HEK293 (cell line): ENCODE measurements at regions not wholly inside any gene's neighbourhood (a gene's known extent, or its start where the extent isn't known, plus 50 kb on each side); places are given as distances from the start of the nearest gene placed in this dataset.

Experiments used
- CTCF ChIA-PET: fragments of 350-600 bp; formaldehyde crosslinking; extraction: SDS; loops from one replicate; lab custom pipeline; 2021; ENCODE audit warnings: antibody characterized with exemption; lab: Yijun Ruan, JAX
- POLR2A ChIA-PET: fragments of 300-600 bp; formaldehyde crosslinking; extraction: SDS; loops from one replicate; lab custom pipeline; 2020; ENCODE audit warnings: antibody characterized with exemption, inconsistent platforms; lab: Yijun Ruan, JAX
- H3K27ac ChIP-seq: fragments of 200-500 bp; sonication (Bioruptor generic); 2 replicates; pipeline ENCODE4 v1.5.1; 2014; ENCODE audit warnings: low read depth, low read length, control low read depth, inconsistent platforms; ENCODE audit errors: extremely low read depth
- H3K36me3 ChIP-seq, 2 experiments: fragments of 200-500 bp in 1 of 2; sonication (Bioruptor generic) in 1 of 2; 1 replicate in 1 of 2; 2 replicates in 1 of 2; pipeline ENCODE4 v1.5.1; 2014 to 2017; ENCODE audit warnings: inconsistent platforms in 2 of 2, low read length in 2 of 2; ENCODE audit not compliant: control insufficient read depth in 2 of 2, insufficient read depth in 1 of 2
- H3K4me1 ChIP-seq: fragments of 200-500 bp; sonication (Bioruptor generic); 2 replicates; pipeline ENCODE4 v1.5.1; 2014; ENCODE audit warnings: mild to moderate bottlenecking, low read length, inconsistent platforms; ENCODE audit not compliant: control insufficient read depth, insufficient read depth
- H3K4me3 ChIP-seq: 2 replicates; pipeline ENCODE4 v1.5.1; 2011; ENCODE audit warnings: low read depth, mild to moderate bottlenecking, control low read depth, low read length, moderate library complexity
- H3K9me3 ChIP-seq: fragments of 200-500 bp; sonication (Bioruptor generic); 2 replicates; pipeline ENCODE4 v1.5.1; 2014; ENCODE audit warnings: low read depth, low read length, inconsistent platforms; ENCODE audit not compliant: control insufficient read depth, insufficient read depth
- REST ChIP-seq: fragments of 450-650 bp; formaldehyde crosslinking; IDR thresholded peaks from 2 replicates; pipeline ENCODE4 v1.5.1; 2016; ENCODE audit warnings: missing biosample characterization, missing genetic modification characterization
- YY2 ChIP-seq: fragments of 450-650 bp; formaldehyde crosslinking; IDR thresholded peaks from 2 replicates; pipeline ENCODE4 v1.5.1; 2016; ENCODE audit warnings: missing biosample characterization, missing genetic modification characterization
- ZBTB8A ChIP-seq: fragments of 450-650 bp; formaldehyde crosslinking; IDR thresholded peaks from 2 replicates; pipeline ENCODE4 v1.5.1; 2016; ENCODE audit warnings: missing biosample characterization, missing genetic modification characterization
- ZNF202 ChIP-seq: fragments of 450-650 bp; formaldehyde crosslinking; IDR thresholded peaks from 2 replicates; pipeline ENCODE4 v1.5.1; 2016; ENCODE audit warnings: missing biosample characterization, missing genetic modification characterization, borderline replicate concordance
- ZNF266 ChIP-seq: fragments of 450-650 bp; formaldehyde crosslinking; IDR thresholded peaks from 2 replicates; pipeline ENCODE4 v1.5.1; 2016; ENCODE audit warnings: missing biosample characterization, missing genetic modification characterization, low read depth
- ZNF292 ChIP-seq: fragments of 450-650 bp; formaldehyde crosslinking; IDR thresholded peaks from 2 replicates; pipeline ENCODE4 v1.5.1; 2016; ENCODE audit warnings: low read depth, missing biosample characterization, missing genetic modification characterization, borderline replicate concordance
- ZNF366 ChIP-seq: fragments of 450-650 bp; formaldehyde crosslinking; conservative IDR thresholded peaks from 2 replicates; pipeline ENCODE4 v1.5.1; 2016; ENCODE audit warnings: missing biosample characterization, missing genetic modification characterization
- ZNF394 ChIP-seq: fragments of 450-650 bp; formaldehyde crosslinking; IDR thresholded peaks from 2 replicates; pipeline ENCODE4 v1.5.1; 2016; ENCODE audit warnings: missing biosample characterization, missing genetic modification characterization, mild to moderate bottlenecking, moderate library complexity, borderline replicate concordance
- ZNF555 ChIP-seq: fragments of 450-650 bp; formaldehyde crosslinking; conservative IDR thresholded peaks from 2 replicates; pipeline ENCODE4 v1.5.1; 2017; ENCODE audit warnings: missing biosample characterization, mild to moderate bottlenecking, missing genetic modification characterization, inconsistent platforms
- ZNF654 ChIP-seq: fragments of 450-650 bp; formaldehyde crosslinking; IDR thresholded peaks from 2 replicates; pipeline ENCODE4 v1.5.1; 2016; ENCODE audit warnings: low read depth, missing biosample characterization, missing genetic modification characterization
- TF ChIP-seq, protein P1 (sequence below): fragments of 450-650 bp; formaldehyde crosslinking; IDR thresholded peaks from 2 replicates; pipeline ENCODE4 v1.5.0; 2017; ENCODE audit warnings: missing biosample characterization, missing genetic modification characterization, borderline replicate concordance

DNA sequence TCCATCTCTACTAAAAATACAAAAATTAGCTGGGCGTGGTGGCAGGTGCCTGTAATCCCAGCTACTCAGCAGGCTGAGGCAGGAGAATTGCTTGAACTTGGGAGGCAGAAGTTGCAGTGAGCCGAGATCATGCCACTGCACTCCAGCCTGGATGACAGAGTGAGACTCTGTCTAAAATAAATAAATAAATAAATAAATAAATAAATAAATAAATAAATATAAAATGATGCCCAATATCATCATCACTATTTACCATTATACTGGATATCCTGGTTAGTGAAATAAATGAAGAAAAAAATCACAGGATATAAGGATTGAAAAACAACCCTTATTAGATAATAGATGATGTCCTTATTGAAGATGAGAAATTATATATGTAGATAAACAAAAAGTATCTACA lies 115.8 kb upstream of the PABPC5 start (continued):
- 0 out of 2 replicates have a peak, but pooled peaks have one; percentile 59 for TF ChIP-seq ZNF202
- peak; percentile 57 for TF ChIP-seq ZNF555 (tag by site-specific recombination)
- peak; percentile 56; the same call in 1 of the 2 replicates for TF ChIP-seq ZNF394 (tag by site-specific recombination)
- TF ChIP-seq ZBTB8A (tag by site-specific recombination), result peak; percentile 51; the same call in 1 of the 2 replicates
- TF ChIP-seq REST (tag by site-specific recombination), result peak; percentile 46; the same call in 1 of the 2 replicates
- peak; percentile 9; the same call in 1 of the 2 replicates for TF ChIP-seq ZNF654 (tag by site-specific recombination)
- TF ChIP-seq ZNF266 (tag by site-specific recombination), result 0 out of 2 replicates have a peak, but pooled peaks have one; percentile 15

GRCh38 chrX:91331476-91331875 lies 103.2 kb upstream of the PABPC5 start:
- POLR2A ChIA-PET, result no interaction called here
- TF ChIP-seq, protein P1, sequence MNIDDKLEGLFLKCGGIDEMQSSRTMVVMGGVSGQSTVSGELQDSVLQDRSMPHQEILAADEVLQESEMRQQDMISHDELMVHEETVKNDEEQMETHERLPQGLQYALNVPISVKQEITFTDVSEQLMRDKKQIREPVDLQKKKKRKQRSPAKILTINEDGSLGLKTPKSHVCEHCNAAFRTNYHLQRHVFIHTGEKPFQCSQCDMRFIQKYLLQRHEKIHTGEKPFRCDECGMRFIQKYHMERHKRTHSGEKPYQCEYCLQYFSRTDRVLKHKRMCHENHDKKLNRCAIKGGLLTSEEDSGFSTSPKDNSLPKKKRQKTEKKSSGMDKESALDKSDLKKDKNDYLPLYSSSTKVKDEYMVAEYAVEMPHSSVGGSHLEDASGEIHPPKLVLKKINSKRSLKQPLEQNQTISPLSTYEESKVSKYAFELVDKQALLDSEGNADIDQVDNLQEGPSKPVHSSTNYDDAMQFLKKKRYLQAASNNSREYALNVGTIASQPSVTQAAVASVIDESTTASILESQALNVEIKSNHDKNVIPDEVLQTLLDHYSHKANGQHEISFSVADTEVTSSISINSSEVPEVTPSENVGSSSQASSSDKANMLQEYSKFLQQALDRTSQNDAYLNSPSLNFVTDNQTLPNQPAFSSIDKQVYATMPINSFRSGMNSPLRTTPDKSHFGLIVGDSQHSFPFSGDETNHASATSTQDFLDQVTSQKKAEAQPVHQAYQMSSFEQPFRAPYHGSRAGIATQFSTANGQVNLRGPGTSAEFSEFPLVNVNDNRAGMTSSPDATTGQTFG, result no peak
- TF ChIP-seq ZNF292, result no peak
- no peak for TF ChIP-seq YY2 (tag by site-specific recombination)
- no peak for TF ChIP-seq ZNF366 (tag by site-specific recombination)
- CTCF ChIA-PET, result no interaction called here

More at GRCh38 chrX:91331476-91331875, 103.2 kb upstream of the PABPC5 start:
- no peak overlapping the region for H3K4me3 ChIP-seq
- no peaks in the 10 kb centered on the region for H3K9me3 ChIP-seq
- no peaks in the 10 kb centered on the region for H3K36me3 ChIP-seq
- H3K4me1 ChIP-seq, result no peaks in the 10 kb centered on the region
- no peak overlapping the region for H3K27ac ChIP-seq
